Muscle layer of colon (tissue), 2 donors: ENCODE measurements at regions not wholly inside any gene's neighbourhood (a gene's known extent, or its start where the extent isn't known, plus 50 kb on each side); places are given as distances from the start of the nearest gene placed in this dataset.

Source experiments
- H3K27ac ChIP-seq: one replicate; pipeline ENCODE4 v1.7.0; 2013; ENCODE audit warnings: low read depth, mild to moderate bottlenecking, low read length, moderate library complexity
- H3K27me3 ChIP-seq, 2 donors: one replicate each; pipeline ENCODE4 v1.7.0; 2013; ENCODE audit warnings: low read length in 2 of 2, mild to moderate bottlenecking in 2 of 2; ENCODE audit not compliant: insufficient read depth in 2 of 2, control insufficient read depth in 1 of 2
- H3K36me3 ChIP-seq: one replicate; pipeline ENCODE4 v1.7.0; 2013; ENCODE audit warnings: mild to moderate bottlenecking, low read length; ENCODE audit not compliant: insufficient read depth
- H3K4me1 ChIP-seq: one replicate; pipeline ENCODE4 v1.7.0; 2013; ENCODE audit warnings: mild to moderate bottlenecking, low read length; ENCODE audit not compliant: insufficient read depth
- H3K4me3 ChIP-seq, 2 donors: one replicate each; pipeline ENCODE4 v1.7.0; 2013; ENCODE audit warnings: low read length in 2 of 2, low read depth in 1 of 2, mild to moderate bottlenecking in 1 of 2, moderate library complexity in 1 of 2
- H3K9ac ChIP-seq: one replicate; pipeline ENCODE4 v1.7.0; 2013; ENCODE audit warnings: low read length
- H3K9me3 ChIP-seq: one replicate; pipeline ENCODE4 v1.7.0; 2013; ENCODE audit warnings: mild to moderate bottlenecking, low read length
- donor health status: abdominal sarcoma.
- donor health status: Adenocarcinoma of cecum.

DNA sequence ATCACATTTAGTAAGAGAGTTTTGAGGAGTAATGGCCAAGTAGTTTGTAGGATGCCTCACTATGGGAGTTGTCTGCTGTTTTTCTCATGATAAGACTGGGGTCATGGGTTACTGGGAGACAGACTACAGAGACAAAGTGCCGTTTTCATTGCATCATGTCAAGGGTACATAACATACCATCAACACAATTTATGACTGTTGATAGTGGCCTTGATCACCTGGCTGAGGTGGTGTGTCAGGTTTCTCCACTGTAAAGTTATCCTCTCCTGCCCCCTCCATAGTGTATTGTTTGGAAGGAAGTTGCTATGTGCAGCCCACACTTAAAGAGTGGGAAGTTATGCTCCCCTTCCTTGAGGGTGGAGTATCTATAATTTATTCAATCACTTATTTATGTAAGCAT is 263.5 kb upstream of the POU3F1 start:
- H3K9me3 ChIP-seq = no peaks in the 10 kb centered on the region
- H3K36me3 ChIP-seq = no peaks in the 10 kb centered on the region
- no peak overlapping the region for H3K4me3 ChIP-seq
- no peak overlapping the region for H3K9ac ChIP-seq
- no peak overlapping the region for H3K27ac ChIP-seq
- peaks cover 0 to 5% of the 10 kb centered on the region in 2 donors for H3K27me3 ChIP-seq
- H3K4me1 ChIP-seq = no peaks in the 10 kb centered on the region

- Histone ChIP-seq H3K36me3 (no peaks in the 10 kb centered on the region), H3K4me3 (no peak overlapping the region), H3K9ac (no peak overlapping the region), H3K4me1 (no peaks in the 10 kb centered on the region), H3K9me3 (no peaks in the 10 kb centered on the region), H3K27me3 (peaks cover 0 to 5% of the 10 kb centered on the region in 2 donors), H3K27ac (no peak overlapping the region)
Observed at GRCh38 chr1:38308780-38309179, 262.2 kb upstream of the POU3F1 start.

DNA sequence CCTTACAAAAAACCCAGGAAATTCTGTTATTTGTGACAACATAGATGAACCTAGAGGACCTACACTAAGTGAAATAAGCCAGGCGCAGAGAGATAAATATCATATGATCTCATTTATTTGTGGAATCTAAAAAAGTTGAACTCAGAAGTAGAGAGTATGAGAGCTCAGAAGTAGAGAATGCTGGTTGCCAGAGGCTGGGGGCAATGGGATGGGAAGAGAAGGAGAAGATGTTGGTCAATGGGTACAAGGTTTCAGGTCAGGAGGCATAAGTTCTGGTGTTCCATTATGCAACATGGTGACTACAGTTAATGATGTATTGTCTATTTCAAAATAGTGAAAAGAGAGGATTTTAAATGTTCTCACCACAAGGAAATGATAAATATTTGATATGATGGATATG is 259.1 kb upstream of the POU3F1 start:
- H3K4me1 ChIP-seq = no peaks in the 10 kb centered on the region
- no peak overlapping the region for H3K27ac ChIP-seq
- peaks cover 0 to under 1% of the 10 kb centered on the region in 2 donors for H3K27me3 ChIP-seq
- H3K36me3 ChIP-seq = no peaks in the 10 kb centered on the region
- no peak overlapping the region for H3K9ac ChIP-seq
- H3K9me3 ChIP-seq = no peaks in the 10 kb centered on the region
- no peak overlapping the region for H3K4me3 ChIP-seq

GRCh38 chr1:38303843-38304242 is 257.2 kb upstream of the POU3F1 start:
- Histone ChIP-seq H3K27ac (no peak overlapping the region), H3K27me3 (peaks cover 0 to 5% of the 10 kb centered on the region in 2 donors), H3K36me3 (no peaks in the 10 kb centered on the region), H3K4me3 (no peak overlapping the region), H3K4me1 (no peaks in the 10 kb centered on the region), H3K9ac (no peak overlapping the region), H3K9me3 (no peaks in the 10 kb centered on the region)

- Histone ChIP-seq H3K27ac (no peak overlapping the region), H3K4me3 (no peak overlapping the region), H3K9me3 (no peaks in the 10 kb centered on the region), H3K9ac (no peak overlapping the region), H3K27me3 (peaks cover 0 to 5% of the 10 kb centered on the region in 2 donors), H3K36me3 (no peaks in the 10 kb centered on the region), H3K4me1 (no peaks in the 10 kb centered on the region)
Observed at GRCh38 chr1:38301040-38301439, 254.4 kb upstream of the POU3F1 start.

DNA sequence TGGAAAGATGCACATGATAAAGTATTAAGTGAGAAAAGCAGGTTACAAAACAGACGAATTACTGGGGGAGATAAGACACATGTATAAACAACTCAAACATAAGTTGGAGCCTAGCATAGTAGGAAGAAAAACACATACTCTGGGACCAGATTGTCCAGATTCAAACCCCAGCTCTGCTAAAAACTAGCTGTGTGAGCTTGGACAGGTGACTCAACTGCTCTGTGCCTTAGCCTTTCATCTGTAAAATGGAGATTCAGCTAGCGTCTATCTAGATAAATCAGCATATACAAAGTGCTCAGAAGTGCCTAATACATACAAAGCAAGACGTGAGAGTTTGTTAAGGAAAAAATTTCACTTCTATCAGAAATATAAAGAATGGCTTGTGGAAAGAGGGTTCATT is 254.0 kb upstream of the POU3F1 start:
- H3K9me3 ChIP-seq = no peaks in the 10 kb centered on the region
- H3K4me1 ChIP-seq = no peaks in the 10 kb centered on the region
- H3K27ac ChIP-seq = no peak overlapping the region
- no peak overlapping the region for H3K9ac ChIP-seq
- H3K4me3 ChIP-seq = no peak overlapping the region
- H3K36me3 ChIP-seq = no peaks in the 10 kb centered on the region
- peaks cover 0 to 5% of the 10 kb centered on the region in 2 donors for H3K27me3 ChIP-seq

DNA sequence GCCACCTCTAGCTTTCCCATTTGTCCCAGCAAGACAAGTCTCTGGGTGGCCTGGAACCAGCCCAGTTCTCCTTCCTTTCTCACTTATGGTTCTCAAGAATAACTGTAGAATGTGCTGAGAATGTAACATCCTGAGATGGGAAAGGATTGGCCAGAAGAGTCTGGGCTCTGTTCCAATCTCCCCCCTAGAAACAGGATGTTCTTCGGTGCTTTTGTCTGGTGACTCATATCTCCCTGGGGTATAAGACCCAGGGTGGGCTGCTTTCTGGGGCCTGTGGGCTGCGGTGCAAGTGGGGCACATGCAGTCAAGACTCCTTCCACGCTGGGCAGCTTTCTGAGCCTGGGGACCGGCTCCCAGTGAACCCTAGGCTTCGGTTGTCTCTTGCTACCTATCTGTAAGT is 251.2 kb upstream of the POU3F1 start:
- no peak overlapping the region for H3K9ac ChIP-seq
- no peaks in the 10 kb centered on the region for H3K9me3 ChIP-seq
- H3K4me1 ChIP-seq = no peaks in the 10 kb centered on the region
- peaks cover 0 to 9% of the 10 kb centered on the region in 2 donors for H3K27me3 ChIP-seq
- H3K4me3 ChIP-seq = no peak overlapping the region
- no peak overlapping the region for H3K27ac ChIP-seq
- H3K36me3 ChIP-seq = no peaks in the 10 kb centered on the region

DNA sequence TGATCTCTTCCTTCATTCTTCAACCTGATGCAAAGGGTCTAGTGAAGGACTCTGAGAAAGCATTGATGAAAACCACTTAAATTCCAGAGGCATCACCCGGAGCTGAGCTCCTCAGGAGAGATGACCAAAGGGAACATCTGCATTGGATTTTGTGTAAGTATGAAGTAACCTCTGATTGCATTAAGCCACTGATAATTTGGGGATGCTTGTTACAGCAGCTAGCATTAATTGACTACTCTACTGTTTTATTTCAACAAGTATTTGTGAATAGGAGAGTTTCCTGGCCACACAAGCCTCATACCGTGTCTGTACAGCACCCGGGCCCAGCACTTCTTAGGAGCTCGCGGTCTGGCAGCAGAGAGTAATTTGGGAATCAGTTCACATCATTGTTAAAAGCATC is 250.7 kb upstream of the POU3F1 start:
- peaks cover 0 to 12% of the 10 kb centered on the region in 2 donors for H3K27me3 ChIP-seq
- H3K4me3 ChIP-seq = no peak overlapping the region
- no peak overlapping the region for H3K27ac ChIP-seq
- no peaks in the 10 kb centered on the region for H3K9me3 ChIP-seq
- no peaks in the 10 kb centered on the region for H3K4me1 ChIP-seq
- no peaks in the 10 kb centered on the region for H3K36me3 ChIP-seq
- H3K9ac ChIP-seq = no peak overlapping the region

- Histone ChIP-seq H3K36me3 (no peaks in the 10 kb centered on the region), H3K9me3 (no peaks in the 10 kb centered on the region), H3K27me3 (peaks cover 0 to 16% of the 10 kb centered on the region in 2 donors), H3K27ac (no peak overlapping the region), H3K4me3 (no peak overlapping the region), H3K9ac (no peak overlapping the region), H3K4me1 (no peaks in the 10 kb centered on the region)
Observed at GRCh38 chr1:38296047-38296446, 249.5 kb upstream of the POU3F1 start.

DNA sequence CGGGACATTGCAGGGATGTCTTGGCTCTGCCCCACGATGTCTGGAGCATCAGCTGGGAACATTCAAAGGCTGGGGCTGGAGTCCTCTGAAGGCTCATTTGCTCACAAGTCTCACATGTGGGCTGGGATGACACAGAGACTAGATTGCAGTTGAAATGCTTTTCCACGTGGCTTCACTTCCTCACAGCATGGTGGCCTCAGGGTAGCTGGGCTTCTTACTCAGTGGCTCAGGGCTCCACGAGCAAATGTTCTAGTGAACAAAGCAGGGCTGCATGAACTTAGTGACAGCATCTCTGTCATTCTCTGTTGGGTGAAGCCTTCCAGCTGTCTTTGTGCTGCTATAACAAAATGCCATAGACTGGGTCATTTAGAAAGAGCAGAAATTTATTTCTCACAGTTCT is 247.0 kb upstream of the POU3F1 start:
- Histone ChIP-seq H3K27me3 (peaks cover 0 to 12% of the 10 kb centered on the region in 2 donors), H3K9ac (no peak overlapping the region), H3K36me3 (no peaks in the 10 kb centered on the region), H3K27ac (no peak overlapping the region), H3K4me3 (no peak overlapping the region), H3K9me3 (no peaks in the 10 kb centered on the region), H3K4me1 (no peaks in the 10 kb centered on the region)

DNA sequence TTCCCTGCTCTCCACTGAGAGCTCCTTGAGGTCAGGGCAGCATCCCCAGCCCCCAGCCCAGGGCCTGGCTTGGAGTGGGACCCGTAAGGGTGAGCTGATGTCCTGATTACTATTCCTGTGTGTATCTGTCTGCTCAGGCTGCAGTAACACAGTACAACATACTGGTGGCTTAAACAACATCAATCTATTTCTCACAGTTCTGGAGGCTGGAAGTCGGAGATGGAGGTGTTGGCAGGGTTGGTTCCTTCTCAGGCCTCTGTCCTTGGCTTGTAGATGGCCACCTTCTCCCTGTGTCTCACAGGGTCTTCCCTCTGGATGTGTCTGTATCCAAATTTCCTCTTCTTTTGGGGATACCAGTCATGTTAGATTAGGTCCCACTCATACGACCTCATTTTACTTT is 246.4 kb upstream of the POU3F1 start:
- Histone ChIP-seq H3K27ac (no peak overlapping the region), H3K27me3 (peaks cover 0 to 12% of the 10 kb centered on the region in 2 donors), H3K4me1 (no peaks in the 10 kb centered on the region), H3K36me3 (no peaks in the 10 kb centered on the region), H3K9ac (no peak overlapping the region), H3K9me3 (no peaks in the 10 kb centered on the region), H3K4me3 (no peak overlapping the region)

GRCh38 chr1:38291906-38292521 is 245.4 kb upstream of the POU3F1 start:
- Histone ChIP-seq H3K9ac (no peak overlapping the region), H3K27me3 (peaks cover 0 to 12% of the 10 kb centered on the region in 2 donors), H3K27ac (no peak overlapping the region), H3K9me3 (no peaks in the 10 kb centered on the region), H3K36me3 (no peaks in the 10 kb centered on the region), H3K4me1 (no peaks in the 10 kb centered on the region), H3K4me3 (no peak overlapping the region)
